Ovary (tissue), 3 donors: ENCODE measurements at regions not wholly inside any gene's neighbourhood (a gene's known extent, or its start where the extent isn't known, plus 50 kb on each side); places are given as distances from the start of the nearest gene placed in this dataset.

Experiments
- POLR2A ChIP-seq: fragments of 450-650 bp; IDR thresholded peaks from one replicate; pipeline ENCODE4 v1.6.1; 2017; ENCODE audit warnings: antibody characterized with exemption, mild to moderate bottlenecking, moderate library complexity
- TF ChIP-seq, protein P1 (sequence below), 3 donors: fragments of 450-650 bp in 2 of 3; fragments of 200-600 bp in 1 of 3; IDR thresholded peaks; one replicate each; pipeline versions ENCODE4 v1.5.1 to v1.8.0; 2016 to 2022; ENCODE audit warnings: antibody characterized with exemption in 3 of 3, mild to moderate bottlenecking in 1 of 3
- donor health status: DM: no; HTN: no; CAD: no.

GRCh38 chr1:79235301-79236002, 228.9 kb upstream of the ADGRL4 start:
- TF ChIP-seq, protein P1, sequence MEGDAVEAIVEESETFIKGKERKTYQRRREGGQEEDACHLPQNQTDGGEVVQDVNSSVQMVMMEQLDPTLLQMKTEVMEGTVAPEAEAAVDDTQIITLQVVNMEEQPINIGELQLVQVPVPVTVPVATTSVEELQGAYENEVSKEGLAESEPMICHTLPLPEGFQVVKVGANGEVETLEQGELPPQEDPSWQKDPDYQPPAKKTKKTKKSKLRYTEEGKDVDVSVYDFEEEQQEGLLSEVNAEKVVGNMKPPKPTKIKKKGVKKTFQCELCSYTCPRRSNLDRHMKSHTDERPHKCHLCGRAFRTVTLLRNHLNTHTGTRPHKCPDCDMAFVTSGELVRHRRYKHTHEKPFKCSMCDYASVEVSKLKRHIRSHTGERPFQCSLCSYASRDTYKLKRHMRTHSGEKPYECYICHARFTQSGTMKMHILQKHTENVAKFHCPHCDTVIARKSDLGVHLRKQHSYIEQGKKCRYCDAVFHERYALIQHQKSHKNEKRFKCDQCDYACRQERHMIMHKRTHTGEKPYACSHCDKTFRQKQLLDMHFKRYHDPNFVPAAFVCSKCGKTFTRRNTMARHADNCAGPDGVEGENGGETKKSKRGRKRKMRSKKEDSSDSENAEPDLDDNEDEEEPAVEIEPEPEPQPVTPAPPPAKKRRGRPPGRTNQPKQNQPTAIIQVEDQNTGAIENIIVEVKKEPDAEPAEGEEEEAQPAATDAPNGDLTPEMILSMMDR (IDR thresholded peaks at IDR 0.05) = no peak
- no peak for TF ChIP-seq POLR2A
